H9 (cell line): ENCODE measurements at regions not wholly inside any gene's neighbourhood (a gene's known extent, or its start where the extent isn't known, plus 50 kb on each side); places are given as distances from the start of the nearest gene placed in this dataset.

ENCODE experiments used
- DNase-seq: peaks from one replicate; pipeline ENCODE4 v3.0.0-alpha.2; 2017
- H2AFZ ChIP-seq: one replicate; pipeline ENCODE4 v1.6.1; 2013; ENCODE audit warnings: mild to moderate bottlenecking, low read length, control low read depth, moderate library complexity
- H2AK5ac ChIP-seq: 2 replicates; pipeline ENCODE4 v1.6.1; 2013; ENCODE audit warnings: low read length, control low read depth, mixed read lengths; ENCODE audit not compliant: insufficient read length
- H2BK120ac ChIP-seq: one replicate; pipeline ENCODE4 v1.6.1; 2013; ENCODE audit warnings: low read depth, mild to moderate bottlenecking, low read length, control low read depth, inconsistent platforms; ENCODE audit not compliant: poor library complexity, severe bottlenecking
- H2BK12ac ChIP-seq: 2 replicates; pipeline ENCODE4 v1.6.1; 2013; ENCODE audit warnings: low read length, control low read depth, mixed read lengths, low read depth; ENCODE audit not compliant: insufficient read length
- H2BK15ac ChIP-seq: 2 replicates; pipeline ENCODE4 v1.6.1; 2013; ENCODE audit warnings: low read depth, low read length, control low read depth
- H2BK20ac ChIP-seq: one replicate; pipeline ENCODE4 v1.6.1; 2013; ENCODE audit warnings: low read depth, mild to moderate bottlenecking, low read length, control low read depth, inconsistent platforms; ENCODE audit not compliant: poor library complexity, severe bottlenecking
- H2BK5ac ChIP-seq: 2 replicates; pipeline ENCODE4 v1.6.1; 2013; ENCODE audit warnings: low read length, control low read depth, mixed read lengths; ENCODE audit not compliant: insufficient read length
- H3K14ac ChIP-seq: 2 replicates; pipeline ENCODE4 v1.6.1; 2013; ENCODE audit warnings: low read length, control low read depth; ENCODE audit not compliant: insufficient read depth
- H3K18ac ChIP-seq: 2 replicates; pipeline ENCODE4 v1.6.1; 2013; ENCODE audit warnings: low read depth, mild to moderate bottlenecking, mixed read lengths, low read length, control low read depth; ENCODE audit not compliant: insufficient read length
- H3K23ac ChIP-seq: 2 replicates; pipeline ENCODE4 v1.6.1; 2013; ENCODE audit warnings: low read length, control low read depth, mixed read lengths, low read depth; ENCODE audit not compliant: insufficient read length
- H3K23me2 ChIP-seq: 2 replicates; pipeline ENCODE4 v1.6.1; 2013; ENCODE audit warnings: low read depth, mild to moderate bottlenecking, mixed read lengths, low read length, control low read depth; ENCODE audit not compliant: insufficient read length, poor library complexity, severe bottlenecking
- H3K27ac ChIP-seq: 2 replicates; pipeline ENCODE4 v1.5.1; 2013; ENCODE audit warnings: low read length, control low read depth, mixed read lengths, low read depth; ENCODE audit not compliant: insufficient read length
- H3K27me3 ChIP-seq: 2 replicates; pipeline ENCODE4 v1.6.1; 2013; ENCODE audit warnings: low read length, control low read depth, inconsistent platforms; ENCODE audit not compliant: insufficient read depth
- H3K4ac ChIP-seq: 2 replicates; pipeline ENCODE4 v1.6.1; 2013; ENCODE audit warnings: low read depth, mild to moderate bottlenecking, control low read depth, inconsistent platforms, low read length, moderate library complexity
- H3K4me1 ChIP-seq: 2 replicates; pipeline ENCODE4 v1.6.1; 2013; ENCODE audit warnings: low read length, control low read depth, inconsistent platforms; ENCODE audit not compliant: insufficient read depth
- H3K4me2 ChIP-seq: 2 replicates; pipeline ENCODE4 v1.6.1; 2013; ENCODE audit warnings: low read length, control low read depth, mixed read lengths; ENCODE audit not compliant: insufficient read length, insufficient read depth
- H3K56ac ChIP-seq: 2 replicates; pipeline ENCODE4 v1.6.1; 2013; ENCODE audit warnings: low read depth, mild to moderate bottlenecking, mixed read lengths, low read length, control low read depth; ENCODE audit not compliant: insufficient read length
- H3K79me1 ChIP-seq: 2 replicates; pipeline ENCODE4 v1.6.1; 2013; ENCODE audit warnings: low read depth, mild to moderate bottlenecking, moderate library complexity, low read length, control low read depth, inconsistent platforms; ENCODE audit not compliant: insufficient read depth, poor library complexity, severe bottlenecking
- H3K79me2 ChIP-seq: 2 replicates; pipeline ENCODE4 v1.6.1; 2013; ENCODE audit warnings: low read length, control low read depth, inconsistent platforms; ENCODE audit not compliant: insufficient read depth
- H3K9ac ChIP-seq: 2 replicates; pipeline ENCODE4 v1.6.1; 2013; ENCODE audit warnings: low read length, control low read depth, mixed read lengths; ENCODE audit not compliant: insufficient read length; ENCODE audit errors: extremely low read depth
- H3K9me3 ChIP-seq: one replicate; pipeline ENCODE4 v1.6.1; 2013; ENCODE audit warnings: low read depth, low read length, inconsistent platforms; ENCODE audit not compliant: control insufficient read depth
- H3T11ph ChIP-seq: one replicate; pipeline ENCODE4 v1.6.1; 2013; ENCODE audit warnings: mild to moderate bottlenecking, low read length, control low read depth, inconsistent platforms
- H4K20me1 ChIP-seq: one replicate; pipeline ENCODE4 v1.6.1; 2013; ENCODE audit not compliant: control insufficient read depth, insufficient read length, insufficient read depth
- H4K5ac ChIP-seq: 2 replicates; pipeline ENCODE4 v1.6.1; 2013; ENCODE audit warnings: low read depth, mild to moderate bottlenecking, mixed read lengths, low read length, control low read depth; ENCODE audit not compliant: insufficient read length
- H4K8ac ChIP-seq: replicated peaks from 2 replicates; pipeline ENCODE4 v1.6.1; 2013; ENCODE audit warnings: low read length, control low read depth, mixed read lengths, low read depth; ENCODE audit not compliant: insufficient read length
- H4K91ac ChIP-seq: 2 replicates; pipeline ENCODE4 v1.6.1; 2013; ENCODE audit warnings: low read depth, mild to moderate bottlenecking, moderate library complexity, mixed read lengths, low read length, control low read depth; ENCODE audit not compliant: insufficient read length
- H3K27ac Mint-ChIP-seq, 3 experiments: 2 replicates in 2 of 3; 3 replicates in 1 of 3; pipeline ENCODE4 v1.8.0; 2020 to 2021; ENCODE audit warnings: mixed read lengths in 3 of 3, mild to moderate bottlenecking in 1 of 3, moderate library complexity in 1 of 3
- H3K27me3 Mint-ChIP-seq: 2 replicates; pipeline ENCODE4 v1.8.0; 2021; ENCODE audit warnings: low read depth, mild to moderate bottlenecking, moderate library complexity, mixed read lengths
- H3K36me3 Mint-ChIP-seq, 3 experiments: 2 replicates in 2 of 3; 3 replicates in 1 of 3; pipeline ENCODE4 v1.8.0; 2020 to 2021; ENCODE audit warnings: low read depth in 3 of 3, mixed read lengths in 3 of 3; ENCODE audit not compliant: insufficient read depth in 1 of 3
- H3K4me1 Mint-ChIP-seq, 2 experiments: 2 replicates each; pipeline ENCODE4 v1.8.0; 2020; ENCODE audit warnings: mixed read lengths in 2 of 2
- H3K4me3 Mint-ChIP-seq, 2 experiments: 2 replicates in 1 of 2; 3 replicates in 1 of 2; pipeline ENCODE4 v1.8.0; 2020 to 2021; ENCODE audit warnings: mild to moderate bottlenecking in 2 of 2, mixed read lengths in 2 of 2, moderate library complexity in 1 of 2
- H3K9me3 Mint-ChIP-seq, 2 experiments: 2 replicates in 1 of 2; 3 replicates in 1 of 2; pipeline ENCODE4 v1.8.0; 2020; ENCODE audit warnings: mild to moderate bottlenecking in 2 of 2, mixed read lengths in 2 of 2, moderate library complexity in 1 of 2
- CTCF ChIP-seq: fragments of 200-600 bp; sonication (generic); conservative IDR thresholded peaks from 3 replicates; pipeline ENCODE4 v1.8.0; 2021; ENCODE audit warnings: antibody characterized with exemption, mild to moderate bottlenecking
- WGBS: extraction: QIAGEN DNeasy Blood & Tissue Kit; methylation state at CpG from one replicate; pipeline ENCODE4 v1.1.7; 2013; ENCODE audit warnings: missing lambda C conversion rate, low lambda C conversion rate, mixed read lengths; ENCODE audit not compliant: insufficient read length; ENCODE audit errors: extremely low coverage; 5-methylcytosine and 5-hydroxymethylcytosine counted together

- Histone ChIP-seq H2AK5ac (no peak overlapping the region), H3K79me1 (no peaks in the 10 kb centered on the region), H4K91ac (no peak overlapping the region), H3K4ac (no peak overlapping the region), H4K20me1 (no peaks in the 10 kb centered on the region), H3K27ac (no peak overlapping the region), H2BK120ac (no peak overlapping the region), H2BK20ac (no peak overlapping the region), H2BK12ac (no peak overlapping the region), H3K23ac (no peak overlapping the region), H2BK15ac (no peak overlapping the region), H3K23me2 (no peaks in the 10 kb centered on the region), H3K79me2 (no peaks in the 10 kb centered on the region), H3K4me2 (no peak overlapping the region), H4K8ac (no peak overlapping the region), H3K14ac (no peak overlapping the region), H3K9me3 (no peaks in the 10 kb centered on the region), H3K4me1 (no peaks in the 10 kb centered on the region), H3K27me3 (no peaks in the 10 kb centered on the region), H3T11ph (no peak overlapping the region), H2AFZ (no peak overlapping the region), H4K5ac (no peak overlapping the region), H3K18ac (no peak overlapping the region), H3K9ac (no peak overlapping the region), H3K56ac (no peak overlapping the region), H2BK5ac (no peak overlapping the region)
- no peak overlapping the region for H3K4me3 Mint-ChIP-seq
- no peak overlapping the region; a peak in 1 of 7 replicates for H3K27ac Mint-ChIP-seq
- no CpG with 5 or more reads among the region's 5 CpGs for WGBS
- H3K27me3 Mint-ChIP-seq = no peaks in the 10 kb centered on the region; the same call in 1 of the 2 replicates
- no peaks in the 10 kb centered on the region for H3K9me3 Mint-ChIP-seq
- no peaks in the 10 kb centered on the region for H3K36me3 Mint-ChIP-seq
- no peak for DNase-seq
- H3K4me1 Mint-ChIP-seq = no peaks in the 10 kb centered on the region
- TF ChIP-seq CTCF = no peak
Measured at GRCh38 chr10:61342858-61343572, 110.2 kb downstream of the TMEM26 start.
